HCT116 (cell line): ENCODE measurements at regions not wholly inside any gene's neighbourhood (a gene's known extent, or its start where the extent isn't known, plus 50 kb on each side); places are given as distances from the start of the nearest gene placed in this dataset.

Experiments used
- ATAC-seq: fragments of 200-7000 bp; cut with Tn5 transposase; 2 replicates; pipeline ENCODE4 v1.9.1; 2020; ENCODE audit warnings: mild to moderate bottlenecking, moderate library complexity
- BruUV-seq: library from RNA; stranded (reverse); fragments of 400-500 nt; replicated peaks from 2 replicates; lab custom pipeline; 2021; lab: Mats Ljungman, UMichigan
- CTCF ChIA-PET: fragments of 300-600 bp; sonication (Branson Sonifier 250); formaldehyde crosslinking; loops from one replicate; lab custom pipeline; 2021; ENCODE audit warnings: antibody characterized with exemption; lab: Charles Lee
- POLR2A ChIA-PET: fragments of 300-600, 350-600 bp; sonication (Branson Sonifier 250); formaldehyde crosslinking; loops from one replicate; lab custom pipeline; 2021; ENCODE audit warnings: antibody characterized with exemption; lab: Charles Lee
- RAD21 ChIA-PET, 2 experiments: fragments of 300-600 bp; sonication (Branson Sonifier 250); formaldehyde crosslinking; loops; one replicate each; lab custom pipeline; 2023; ENCODE audit warnings: low total read pairs in 2 of 2; ENCODE audit not compliant: uncharacterized antibody in 2 of 2, unreplicated experiment in 2 of 2, low non-redundant PET in 1 of 2; lab: Charles Lee
- DNase-seq: peaks from one replicate; pipeline ENCODE4 v3.0.0-alpha.2; 2010; ENCODE audit warnings: low read depth, low spot score
- H2AFZ ChIP-seq: fragments of 200-600 bp; shearing (Covaris generic), sonication (generic); 2 replicates; pipeline ENCODE4 v1.6.1; 2017; ENCODE audit warnings: low read depth, mixed run types, mixed read lengths, antibody characterized with exemption, low read length; ENCODE audit not compliant: poor library complexity, severe bottlenecking
- H3K27ac ChIP-seq: 2 replicates; pipeline ENCODE4 v1.5.1; 2012; ENCODE audit warnings: low read depth, low read length
- H3K27me3 ChIP-seq: fragments of 200-600 bp; sonication (generic); 2 replicates; pipeline ENCODE4 v1.6.1; 2016; ENCODE audit warnings: mixed run types, low read length, mixed read lengths; ENCODE audit not compliant: insufficient read depth
- H3K36me3 ChIP-seq, 2 experiments: fragments of 200-500 bp in 1 of 2; fragments of 200-600 bp in 1 of 2; sonication (Bioruptor generic) in 1 of 2; sonication (generic) in 1 of 2; 2 replicates each; pipeline versions ENCODE4 v1.5.1 to v1.6.1; 2014 to 2016; ENCODE audit warnings: low read length in 2 of 2, inconsistent platforms in 1 of 2, mixed read lengths in 1 of 2, mixed run types in 1 of 2; ENCODE audit not compliant: insufficient read depth in 2 of 2, control insufficient read depth in 1 of 2
- H3K4me1 ChIP-seq, 2 experiments: fragments of 200-600 bp in 1 of 2; sonication (generic) in 1 of 2; 2 replicates each; pipeline versions ENCODE4 v1.5.1 to v1.6.1; 2012 to 2017; ENCODE audit warnings: low read length in 2 of 2, inconsistent platforms in 1 of 2, mild to moderate bottlenecking in 1 of 2, mixed read lengths in 1 of 2, mixed run types in 1 of 2, moderate library complexity in 1 of 2; ENCODE audit not compliant: insufficient read depth in 2 of 2, control insufficient read depth in 1 of 2
- H3K4me2 ChIP-seq: fragments of 200-600 bp; sonication (generic); 2 replicates; pipeline ENCODE4 v1.6.1; 2017; ENCODE audit warnings: mixed run types, low read length, mixed read lengths
- H3K4me3 ChIP-seq, 2 experiments: fragments of 200-600 bp in 1 of 2; sonication (generic) in 1 of 2; replicated peaks in 1 of 2; 2 replicates each; pipeline ENCODE4 v1.5.1; 2011 to 2016; ENCODE audit warnings: low read length in 2 of 2, control low read depth in 1 of 2, low read depth in 1 of 2, mild to moderate bottlenecking in 1 of 2, mixed read lengths in 1 of 2, mixed run types in 1 of 2
- H3K79me2 ChIP-seq: fragments of 200-600 bp; sonication (generic); 2 replicates; pipeline ENCODE4 v1.6.1; 2017; ENCODE audit warnings: mild to moderate bottlenecking, mixed run types, low read length, moderate library complexity, mixed read lengths; ENCODE audit not compliant: insufficient read depth
- H3K9ac ChIP-seq: fragments of 200-600 bp; sonication (generic); 2 replicates; pipeline ENCODE4 v1.6.1; 2016; ENCODE audit warnings: low read length, mixed read lengths
- H3K9me2 ChIP-seq: fragments of 200-600 bp; sonication (generic), shearing (Covaris generic); 2 replicates; pipeline ENCODE4 v1.6.1; 2017; ENCODE audit warnings: mixed run types, mild to moderate bottlenecking, moderate library complexity; ENCODE audit not compliant: insufficient read depth
- H3K9me3 ChIP-seq, 2 experiments: fragments of 200-500 bp in 1 of 2; fragments of 200-600 bp in 1 of 2; sonication (Bioruptor generic) in 1 of 2; sonication (generic) in 1 of 2; 2 replicates each; pipeline ENCODE4 v1.6.1; 2014 to 2017; ENCODE audit warnings: low read length in 2 of 2, mixed read lengths in 2 of 2, inconsistent platforms in 1 of 2, low read depth in 1 of 2, mild to moderate bottlenecking in 1 of 2, mixed run types in 1 of 2, moderate library complexity in 1 of 2; ENCODE audit not compliant: control insufficient read depth in 1 of 2, insufficient read depth in 1 of 2
- H4K20me1 ChIP-seq: fragments of 200-600 bp; sonication (generic), shearing (Covaris generic); 2 replicates; pipeline ENCODE4 v1.6.1; 2017; ENCODE audit warnings: mixed run types, mild to moderate bottlenecking, moderate library complexity; ENCODE audit not compliant: insufficient read depth
- CBX3 ChIP-seq: IDR thresholded peaks from 2 replicates; pipeline ENCODE4 v1.6.1; 2012; ENCODE audit warnings: low read depth
- CTCF ChIP-seq, 3 experiments: fragments of 200-600 bp in 1 of 3; sonication (generic) in 1 of 3; IDR thresholded peaks in 2 of 3; conservative IDR thresholded peaks in 1 of 3; 2 replicates each; pipeline ENCODE4 v1.5.1; 2012 to 2017; ENCODE audit warnings: low read depth in 2 of 3, low read length in 2 of 3, antibody characterized with exemption in 1 of 3, borderline replicate concordance in 1 of 3, control low read depth in 1 of 3, mild to moderate bottlenecking in 1 of 3, mixed read lengths in 1 of 3, mixed run types in 1 of 3, moderate library complexity in 1 of 3; ENCODE audit not compliant: insufficient read depth in 1 of 3
- EGR1 ChIP-seq: IDR thresholded peaks from 2 replicates; pipeline ENCODE4 v1.6.1; 2012; ENCODE audit warnings: low read depth
- EZH2phosphoT487 ChIP-seq: fragments of 200-600 bp; IDR thresholded peaks from 2 replicates; pipeline ENCODE4 v1.6.1; 2018; ENCODE audit warnings: antibody characterized with exemption, borderline replicate concordance
- JUND ChIP-seq: IDR thresholded peaks from 2 replicates; pipeline ENCODE4 v1.6.1; 2012
- MAX ChIP-seq: IDR thresholded peaks from 2 replicates; pipeline ENCODE4 v1.6.1; 2012
- POLR2A ChIP-seq: IDR thresholded peaks from 2 replicates; pipeline ENCODE4 v1.7.0; 2011; ENCODE audit warnings: borderline replicate concordance; ENCODE audit not compliant: insufficient read depth, insufficient read length; ENCODE audit errors: extremely low read depth
- POLR2AphosphoS5 ChIP-seq: IDR thresholded peaks from 2 replicates; pipeline ENCODE4 v1.6.1; 2011; ENCODE audit warnings: mild to moderate bottlenecking, low read depth, low read length, moderate library complexity
- REST ChIP-seq: IDR thresholded peaks from 2 replicates; pipeline ENCODE4 v1.6.1; 2012; ENCODE audit warnings: low read depth
- SIN3A ChIP-seq: IDR thresholded peaks from 2 replicates; pipeline ENCODE4 v1.6.1; 2012; ENCODE audit warnings: low read depth
- SP1 ChIP-seq: IDR thresholded peaks from 2 replicates; pipeline ENCODE4 v1.6.1; 2012; ENCODE audit warnings: low read depth
- SRF ChIP-seq: IDR thresholded peaks from 2 replicates; pipeline ENCODE4 v1.6.1; 2012; ENCODE audit warnings: low read depth
- YY1 ChIP-seq: IDR thresholded peaks from 2 replicates; pipeline ENCODE4 v1.6.1; 2011; ENCODE audit warnings: low read length, low read depth, moderate library complexity, mild to moderate bottlenecking; ENCODE audit not compliant: insufficient replicate concordance; ENCODE audit errors: extremely low read depth
- ZFX ChIP-seq: fragments of 450-650 bp; IDR thresholded peaks from 2 replicates; pipeline ENCODE4 v1.6.1; 2017
- ZNF274 ChIP-seq: fragments of 200-500 bp; sonication (Bioruptor generic); IDR thresholded peaks from 2 replicates; pipeline ENCODE4 v1.6.1; 2014; ENCODE audit warnings: mild to moderate bottlenecking, low read depth, low read length, inconsistent platforms
- intact Hi-C: fragments of 100-400 bp; cut with micrococcal nuclease; formaldehyde crosslinking; loops from 2 replicates; pipeline ENCODE4 v1.10.0; 2022

- BruUV-seq, result no TSS peak
- no peaks in the 10 kb centered on the region for H3K9me2 ChIP-seq
- no peak for ATAC-seq
These were observed 250.8 kb upstream of the FGGY start for GRCh38 chr1:59046134-59046533.

GRCh38 chr1:59046730-59047157, 250.2 kb upstream of the FGGY start:
- DNase-seq (no peak), ATAC-seq (no peak)
- CTCF ChIA-PET, result no interaction called here
- BruUV-seq, result no TSS peak
- H3K4me3 ChIP-seq, result no peak overlapping the region
- no peaks in the 10 kb centered on the region for H3K27me3 ChIP-seq
- H3K4me1 ChIP-seq, result no peaks in the 10 kb centered on the region
- no peak overlapping the region for H3K27ac ChIP-seq
- no peaks in the 10 kb centered on the region for H3K9me2 ChIP-seq
- no peak overlapping the region for H3K4me2 ChIP-seq
- H4K20me1 ChIP-seq, result no peaks in the 10 kb centered on the region
- no peaks in the 10 kb centered on the region for H3K9me3 ChIP-seq
- intact Hi-C loops, result no loop called here
- H3K79me2 ChIP-seq, result no peaks in the 10 kb centered on the region
- H3K36me3 ChIP-seq, result no peaks in the 10 kb centered on the region
- POLR2A ChIA-PET, result no interaction called here
- no peak overlapping the region for H2AFZ ChIP-seq
- RAD21 ChIA-PET, result no interaction called here
- no peak overlapping the region for H3K9ac ChIP-seq
- TF ChIP-seq CBX3, result no peak
- TF ChIP-seq MAX, result no peak
- TF ChIP-seq SRF, result no peak
- no peak for TF ChIP-seq ZNF274
- TF ChIP-seq REST, result no peak
- no peak for TF ChIP-seq SIN3A
- no peak for TF ChIP-seq YY1
- no peak for TF ChIP-seq POLR2A
- no peak for TF ChIP-seq EZH2phosphoT487
- TF ChIP-seq SP1, result no peak
- no peak for TF ChIP-seq ZFX
- no peak for TF ChIP-seq POLR2AphosphoS5
- TF ChIP-seq CTCF (IDR thresholded peaks at IDR 0.05 in 2 of 3, conservative IDR thresholded peaks at IDR 0.05 in 1 of 3; ENCODE audit: borderline replicate concordance in 1 of 3, insufficient read depth in 1 of 3, low read depth in 2 of 3, low read length in 2 of 3), result no peak

More at GRCh38 chr1:59046134-59046533, 250.8 kb upstream of the FGGY start:
- ChIA-PET CTCF (no interaction called here), RAD21 (no interaction called here), POLR2A (no interaction called here)
- TF ChIP-seq ZFX (no peak), JUND (peak; percentile 12; the same call in 1 of the 2 replicates), EGR1 (no peak), POLR2A (no peak)
- Histone ChIP-seq H3K4me2 (no peak overlapping the region), H3K27me3 (no peaks in the 10 kb centered on the region), H3K79me2 (no peaks in the 10 kb centered on the region), H3K9me3 (no peaks in the 10 kb centered on the region), H3K4me3 (no peak overlapping the region), H4K20me1 (no peaks in the 10 kb centered on the region), H3K9ac (no peak overlapping the region), H3K4me1 (no peaks in the 10 kb centered on the region), H2AFZ (no peak overlapping the region), H3K36me3 (no peaks in the 10 kb centered on the region), H3K27ac (no peak overlapping the region)
- no peak for DNase-seq
- intact Hi-C loops, result no loop called here
